Thyroid gland (tissue), 4 donors: ENCODE measurements at regions not wholly inside any gene's neighbourhood (a gene's known extent, or its start where the extent isn't known, plus 50 kb on each side); places are given as distances from the start of the nearest gene placed in this dataset.

ENCODE experiments used
- POLR2A ChIP-seq, 2 donors: fragments of 450-650 bp; IDR thresholded peaks; one replicate each; pipeline ENCODE4 v1.6.1; 2017; ENCODE audit warnings: antibody characterized with exemption in 2 of 2, mild to moderate bottlenecking in 2 of 2, moderate library complexity in 1 of 2
- TF ChIP-seq, protein P1 (sequence below), 6 experiments: fragments of 200-600 bp in 3 of 6; fragments of 450-650 bp in 3 of 6; sonication (generic) in 3 of 6; IDR thresholded peaks; one replicate each; pipeline ENCODE4 v1.5.1; 2016 to 2019; ENCODE audit warnings: antibody characterized with exemption in 6 of 6, mild to moderate bottlenecking in 2 of 6, inconsistent platforms in 1 of 6, moderate library complexity in 1 of 6

DNA sequence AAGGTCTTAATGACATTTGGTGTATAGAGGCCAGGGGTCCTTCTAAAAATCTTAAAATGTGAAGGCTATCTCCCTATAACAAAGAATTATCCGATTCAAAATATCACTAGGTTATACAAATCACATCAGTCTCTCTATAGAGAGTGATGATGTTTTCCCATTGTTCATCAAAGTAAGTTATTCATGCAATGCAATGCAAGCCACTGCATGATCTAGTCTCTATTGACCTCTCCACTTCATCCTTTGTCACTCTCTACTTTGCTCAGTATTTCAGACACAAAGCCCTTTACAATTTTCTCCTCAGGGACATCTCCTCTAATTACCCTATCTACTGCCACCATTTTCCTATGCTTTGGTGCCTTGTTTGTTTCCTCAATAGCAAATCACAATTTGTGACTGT, 628.0 kb downstream of the HTR1B start:
- TF ChIP-seq, protein P1, sequence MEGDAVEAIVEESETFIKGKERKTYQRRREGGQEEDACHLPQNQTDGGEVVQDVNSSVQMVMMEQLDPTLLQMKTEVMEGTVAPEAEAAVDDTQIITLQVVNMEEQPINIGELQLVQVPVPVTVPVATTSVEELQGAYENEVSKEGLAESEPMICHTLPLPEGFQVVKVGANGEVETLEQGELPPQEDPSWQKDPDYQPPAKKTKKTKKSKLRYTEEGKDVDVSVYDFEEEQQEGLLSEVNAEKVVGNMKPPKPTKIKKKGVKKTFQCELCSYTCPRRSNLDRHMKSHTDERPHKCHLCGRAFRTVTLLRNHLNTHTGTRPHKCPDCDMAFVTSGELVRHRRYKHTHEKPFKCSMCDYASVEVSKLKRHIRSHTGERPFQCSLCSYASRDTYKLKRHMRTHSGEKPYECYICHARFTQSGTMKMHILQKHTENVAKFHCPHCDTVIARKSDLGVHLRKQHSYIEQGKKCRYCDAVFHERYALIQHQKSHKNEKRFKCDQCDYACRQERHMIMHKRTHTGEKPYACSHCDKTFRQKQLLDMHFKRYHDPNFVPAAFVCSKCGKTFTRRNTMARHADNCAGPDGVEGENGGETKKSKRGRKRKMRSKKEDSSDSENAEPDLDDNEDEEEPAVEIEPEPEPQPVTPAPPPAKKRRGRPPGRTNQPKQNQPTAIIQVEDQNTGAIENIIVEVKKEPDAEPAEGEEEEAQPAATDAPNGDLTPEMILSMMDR (IDR thresholded peaks at IDR 0.05) = no peak
- no peak for TF ChIP-seq POLR2A (IDR thresholded peaks at IDR 0.05)
